Ectodermal cell (in vitro differentiated cells): ENCODE measurements at regions not wholly inside any gene's neighbourhood (a gene's known extent, or its start where the extent isn't known, plus 50 kb on each side); places are given as distances from the start of the nearest gene placed in this dataset.

Experiments used
- H3K27ac ChIP-seq: 2 replicates; pipeline ENCODE4 v1.7.0; 2013; ENCODE audit warnings: mild to moderate bottlenecking, low read depth, low read length; ENCODE audit not compliant: insufficient read depth, poor library complexity, severe bottlenecking
- H3K27me3 ChIP-seq: 2 replicates; pipeline ENCODE4 v1.7.0; 2013; ENCODE audit warnings: mild to moderate bottlenecking, low read length; ENCODE audit not compliant: insufficient read depth, control insufficient read depth, poor library complexity, severe bottlenecking
- H3K36me3 ChIP-seq: one replicate; pipeline ENCODE4 v1.7.0; 2013; ENCODE audit warnings: low read length; ENCODE audit not compliant: control insufficient read depth, insufficient read depth
- H3K4me1 ChIP-seq: one replicate; pipeline ENCODE4 v1.7.0; 2013; ENCODE audit warnings: low read length; ENCODE audit not compliant: control insufficient read depth, insufficient read depth
- H3K4me3 ChIP-seq: 2 replicates; pipeline ENCODE4 v1.7.0; 2013; ENCODE audit warnings: low read depth, low read length, control low read depth; ENCODE audit not compliant: insufficient read depth
- H3K9me3 ChIP-seq: 2 replicates; pipeline ENCODE4 v1.7.0; 2013; ENCODE audit warnings: mild to moderate bottlenecking, low read length, moderate library complexity; ENCODE audit not compliant: control insufficient read depth
- WGBS, 2 experiments: methylation state at CpG; one replicate each; pipeline ENCODE4 v1.1.7; 2013; ENCODE audit warnings: missing lambda C conversion rate in 2 of 2; 5-methylcytosine and 5-hydroxymethylcytosine counted together

DNA sequence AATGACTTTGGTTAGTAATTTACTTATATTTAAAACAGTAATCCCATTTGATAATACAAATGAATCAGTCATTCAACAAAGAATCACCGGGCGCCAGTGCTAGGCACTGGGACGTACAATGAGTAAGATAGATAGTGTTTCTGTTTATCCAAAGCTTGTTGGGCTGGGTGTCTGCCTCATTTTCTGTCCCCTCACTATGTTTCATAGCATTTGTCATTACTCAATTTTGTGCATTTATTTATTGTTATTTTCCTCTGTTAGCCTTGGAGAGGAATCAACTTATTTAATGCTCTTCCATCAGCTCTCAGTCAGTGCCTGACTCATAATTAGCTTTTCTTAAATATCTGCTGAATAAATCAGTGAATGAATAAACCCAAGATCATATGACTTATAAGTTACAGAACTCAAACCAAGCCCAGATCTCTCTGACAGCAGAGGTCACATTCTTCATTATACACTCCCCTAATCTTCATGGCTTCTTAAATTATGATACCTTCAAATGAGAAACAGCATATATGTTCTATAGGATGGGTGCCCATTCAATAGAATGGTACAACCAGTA is 86.2 kb downstream of the TSPAN8 start:
- no peak overlapping the region for H3K27ac ChIP-seq
- 47 to 100% methylated on average over 1 to 3 of the region's 3 CpGs for WGBS, 2 experiments
- H3K4me1 ChIP-seq = no peaks in the 10 kb centered on the region
- no peaks in the 10 kb centered on the region for H3K9me3 ChIP-seq
- no peaks in the 10 kb centered on the region for H3K27me3 ChIP-seq
- no peak overlapping the region for H3K4me3 ChIP-seq
- no peaks in the 10 kb centered on the region for H3K36me3 ChIP-seq

DNA sequence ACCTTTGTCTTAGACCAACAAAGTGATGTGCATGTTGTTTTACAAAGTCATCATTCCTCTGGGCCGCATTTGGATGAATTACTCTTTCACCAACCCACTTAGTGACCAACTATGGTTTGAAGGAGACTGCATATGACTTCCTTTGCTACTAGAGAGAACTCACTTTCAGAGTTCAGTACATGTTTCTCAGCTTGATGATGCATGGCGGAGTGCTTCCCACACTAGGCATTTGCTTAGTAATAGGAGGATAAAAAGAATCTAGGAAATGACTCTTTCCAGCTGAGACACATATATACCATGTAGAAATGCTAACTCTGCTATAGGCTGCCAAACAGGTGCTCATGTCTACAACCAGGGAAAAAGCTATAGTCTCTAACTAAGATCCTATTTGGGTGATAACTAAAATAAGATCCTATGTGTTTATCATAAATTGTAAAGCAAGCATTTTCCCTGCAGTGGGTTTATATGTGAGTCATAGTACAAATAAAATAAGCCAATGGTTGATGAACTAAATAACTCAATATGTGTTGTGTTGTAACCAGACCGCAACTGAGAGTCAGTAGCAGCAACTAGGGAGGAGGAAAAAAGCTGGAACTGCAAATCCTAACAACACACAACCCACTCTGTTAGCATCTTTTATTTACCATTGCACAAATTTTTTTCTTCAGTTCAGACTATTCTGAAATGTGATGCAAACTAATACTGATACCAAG is 87.2 kb downstream of the TSPAN8 start:
- Histone ChIP-seq H3K4me3 (no peak overlapping the region), H3K36me3 (no peaks in the 10 kb centered on the region), H3K27me3 (no peaks in the 10 kb centered on the region), H3K4me1 (no peaks in the 10 kb centered on the region), H3K27ac (no peak overlapping the region), H3K9me3 (no peaks in the 10 kb centered on the region)
- 91 to 97% methylated on average over 3 of the region's 3 CpGs for WGBS, 2 experiments

DNA sequence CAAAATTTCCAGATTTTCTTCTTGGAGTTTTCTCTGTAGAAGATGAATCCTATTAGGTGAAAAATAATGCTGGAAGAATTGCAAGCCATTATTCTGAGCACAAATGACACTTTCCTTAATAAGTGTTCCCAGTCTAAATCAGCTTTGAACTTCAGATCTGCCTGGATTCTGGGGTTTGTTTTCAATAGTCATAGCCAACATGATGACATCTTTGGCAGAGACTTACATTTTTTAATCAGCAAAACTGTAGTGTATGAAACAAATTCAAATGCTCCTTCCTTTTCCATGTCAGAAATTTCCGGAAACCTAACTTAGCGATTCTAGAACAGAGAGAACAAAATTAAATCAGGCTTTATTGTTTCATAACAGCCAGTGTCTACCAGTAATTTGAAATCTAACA is 88.5 kb downstream of the TSPAN8 start:
- no peak overlapping the region for H3K4me3 ChIP-seq
- no peaks in the 10 kb centered on the region for H3K9me3 ChIP-seq
- H3K4me1 ChIP-seq = no peaks in the 10 kb centered on the region
- H3K27ac ChIP-seq = no peak overlapping the region
- no peaks in the 10 kb centered on the region for H3K27me3 ChIP-seq
- 95 to 96% methylated on average over 2 of the region's 2 CpGs for WGBS, 2 experiments
- H3K36me3 ChIP-seq = no peaks in the 10 kb centered on the region

DNA sequence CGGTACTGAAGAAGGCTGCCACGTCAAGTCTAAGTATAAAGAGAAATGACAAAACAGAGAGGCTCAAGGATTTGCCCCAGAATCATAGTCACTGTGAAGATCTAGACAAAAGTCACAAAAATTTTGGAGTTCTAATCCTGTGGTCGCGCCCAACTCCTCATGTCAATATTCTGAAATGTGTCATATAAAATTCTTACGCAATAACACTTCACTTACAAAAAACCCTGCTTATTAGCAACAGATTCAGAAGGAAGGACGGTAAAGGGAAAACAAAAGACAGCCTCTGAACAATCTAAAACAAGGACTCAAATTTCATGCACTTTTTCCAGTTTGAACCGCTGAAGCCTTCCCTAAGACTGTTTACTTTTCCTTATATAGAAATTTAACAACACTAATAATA is 94.7 kb downstream of the TSPAN8 start:
- Histone ChIP-seq H3K27me3 (no peaks in the 10 kb centered on the region), H3K36me3 (no peaks in the 10 kb centered on the region), H3K4me3 (no peak overlapping the region), H3K9me3 (no peaks in the 10 kb centered on the region), H3K27ac (no peak overlapping the region), H3K4me1 (no peaks in the 10 kb centered on the region)
- 73 to 78% methylated on average over 6 to 7 of the region's 7 CpGs for WGBS, 2 experiments

DNA sequence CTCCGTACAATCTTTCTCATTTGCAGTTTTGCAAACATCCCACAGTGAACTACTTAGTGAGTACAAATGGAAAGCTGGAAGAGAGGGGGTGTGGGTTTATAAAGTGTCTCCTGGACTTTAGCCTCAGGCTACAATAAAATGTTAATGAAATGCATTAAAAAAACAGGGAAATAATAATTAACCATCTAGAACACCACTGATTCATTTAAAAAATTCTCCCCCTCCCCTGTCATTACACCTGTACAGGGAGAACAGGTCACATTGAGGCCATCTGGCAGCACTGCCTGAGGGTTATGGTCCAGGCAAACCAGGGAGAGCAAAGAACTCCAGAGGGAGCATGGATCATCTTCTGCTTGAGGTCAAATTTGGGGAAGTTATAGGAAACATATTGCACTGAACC is 96.3 kb downstream of the TSPAN8 start:
- H3K4me3 ChIP-seq = no peak overlapping the region
- H3K36me3 ChIP-seq = no peaks in the 10 kb centered on the region
- no CpG with 5 or more reads among the region's 1 CpG for WGBS, 2 experiments
- H3K27me3 ChIP-seq = no peaks in the 10 kb centered on the region
- H3K9me3 ChIP-seq = no peaks in the 10 kb centered on the region
- no peaks in the 10 kb centered on the region for H3K4me1 ChIP-seq
- no peak overlapping the region for H3K27ac ChIP-seq

DNA sequence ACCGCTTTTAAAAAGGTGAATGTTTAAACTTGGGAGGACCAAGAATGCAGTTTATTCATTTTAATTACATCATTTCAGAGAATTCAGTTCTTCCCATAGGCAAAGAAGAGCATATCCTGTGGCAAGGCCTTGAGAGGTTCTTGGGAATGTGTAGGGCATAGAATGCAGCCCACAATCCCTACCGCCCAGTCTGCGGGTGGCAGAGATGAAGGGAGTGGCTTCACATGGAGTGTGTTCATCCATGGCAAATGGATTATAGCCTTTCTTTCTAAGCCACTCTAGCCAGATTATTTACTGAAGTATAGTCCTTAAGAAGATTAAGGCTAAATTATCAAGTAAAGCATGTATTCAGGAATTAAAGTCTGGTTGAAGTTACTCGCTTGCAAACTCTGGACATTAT is 97.4 kb downstream of the TSPAN8 start:
- Histone ChIP-seq H3K4me3 (no peak overlapping the region), H3K9me3 (no peaks in the 10 kb centered on the region), H3K36me3 (no peaks in the 10 kb centered on the region), H3K27ac (no peak overlapping the region), H3K4me1 (no peaks in the 10 kb centered on the region), H3K27me3 (no peaks in the 10 kb centered on the region)
- 84 to 89% methylated on average over 1 to 4 of the region's 4 CpGs for WGBS, 2 experiments

DNA sequence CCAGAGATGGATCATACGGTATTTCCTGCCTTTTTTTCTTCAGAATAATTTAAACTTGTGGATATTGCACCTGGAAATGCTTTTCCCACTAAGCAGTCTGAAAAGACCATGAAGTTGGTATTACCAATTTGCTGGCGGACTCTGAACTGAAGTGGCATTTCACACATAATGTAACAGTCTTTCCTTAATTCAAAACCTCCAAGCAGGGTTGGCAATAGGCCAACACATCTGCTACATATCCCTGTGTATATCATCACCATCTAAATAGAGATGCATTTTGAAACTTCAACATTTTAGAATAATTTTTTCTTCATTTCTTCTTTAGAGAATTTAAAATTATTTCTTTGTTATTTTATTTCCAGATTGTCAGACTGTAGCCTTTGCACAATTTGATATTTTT is 100.5 kb downstream of the TSPAN8 start:
- no peaks in the 10 kb centered on the region for H3K36me3 ChIP-seq
- H3K4me1 ChIP-seq = no peaks in the 10 kb centered on the region
- WGBS, 2 experiments = 92 to 94% methylated on average over 2 of the region's 2 CpGs
- H3K27ac ChIP-seq = no peak overlapping the region
- H3K27me3 ChIP-seq = no peaks in the 10 kb centered on the region
- no peaks in the 10 kb centered on the region for H3K9me3 ChIP-seq
- H3K4me3 ChIP-seq = no peak overlapping the region

DNA sequence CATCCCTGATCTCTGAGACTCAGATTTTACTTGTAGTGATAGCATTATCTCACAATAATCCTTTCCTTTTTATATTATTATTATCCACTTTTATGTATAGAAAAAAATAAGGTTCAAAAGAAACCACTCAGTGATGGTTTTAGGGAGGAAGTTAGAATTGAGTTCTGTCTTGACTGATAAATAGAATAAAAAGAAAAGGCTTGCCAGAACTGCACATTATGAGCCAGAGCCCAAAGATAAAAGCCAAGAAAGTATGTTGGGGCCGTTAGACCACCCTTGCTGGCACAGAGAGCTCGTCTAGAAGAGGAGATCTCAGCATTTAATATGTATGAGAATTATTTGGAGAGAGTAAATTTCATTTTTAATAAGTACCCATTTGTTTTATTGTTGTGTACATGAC is 103.2 kb downstream of the TSPAN8 start:
- H3K4me1 ChIP-seq = no peaks in the 10 kb centered on the region
- no peak overlapping the region for H3K4me3 ChIP-seq
- WGBS, 2 experiments = 85 to 95% methylated on average over 2 of the region's 2 CpGs
- no peaks in the 10 kb centered on the region for H3K27me3 ChIP-seq
- no peaks in the 10 kb centered on the region for H3K9me3 ChIP-seq
- no peaks in the 10 kb centered on the region for H3K36me3 ChIP-seq
- H3K27ac ChIP-seq = no peak overlapping the region

DNA sequence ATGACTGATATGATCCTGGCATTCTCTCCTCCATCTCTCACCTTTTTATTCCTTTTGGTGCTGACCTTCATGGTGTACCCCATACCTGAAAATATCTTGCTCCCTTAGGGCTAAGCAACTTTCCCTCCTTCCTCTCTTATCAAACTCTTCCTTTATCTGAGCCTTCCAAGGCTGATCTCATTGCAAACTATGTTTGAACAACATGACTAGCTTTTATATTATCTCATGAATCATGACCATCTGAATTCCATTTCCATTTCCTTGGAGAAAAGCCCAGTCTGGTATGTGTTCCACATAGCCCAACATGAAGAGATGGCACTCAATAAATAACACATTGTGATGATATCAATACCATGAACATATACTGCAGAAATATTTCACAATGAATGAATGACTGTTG is 111.6 kb downstream of the TSPAN8 start:
- no peaks in the 10 kb centered on the region for H3K27me3 ChIP-seq

DNA sequence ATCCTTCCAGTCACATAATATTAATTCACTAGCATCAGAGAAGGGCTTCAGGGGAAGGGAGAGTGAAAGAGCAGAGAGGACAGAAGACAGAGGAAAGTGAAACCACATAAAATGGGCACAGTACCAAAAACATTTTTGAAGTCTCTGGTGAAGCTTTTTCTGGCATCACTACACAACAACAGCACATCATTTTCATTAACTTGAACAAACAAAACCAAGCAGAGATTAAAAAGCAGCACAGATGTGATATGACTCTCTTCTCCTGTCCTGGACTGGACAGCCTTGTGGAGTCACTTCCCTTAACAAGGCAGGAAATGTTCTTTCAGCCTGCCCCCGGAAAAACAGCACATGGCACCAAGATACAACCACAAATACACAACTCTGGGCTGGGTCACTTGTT is 112.0 kb downstream of the TSPAN8 start:
- Histone ChIP-seq H3K4me3 (no peak overlapping the region), H3K27ac (no peak overlapping the region), H3K27me3 (no peaks in the 10 kb centered on the region), H3K9me3 (no peaks in the 10 kb centered on the region), H3K36me3 (no peaks in the 10 kb centered on the region), H3K4me1 (peaks cover 5% of the 10 kb centered on the region)
- 92 to 96% methylated on average over 1 of the region's 1 CpG for WGBS, 2 experiments

More for the DNA sequence above, 111.6 kb downstream of the TSPAN8 start:
- Histone ChIP-seq H3K4me1 (peaks cover 5% of the 10 kb centered on the region), H3K9me3 (no peaks in the 10 kb centered on the region), H3K27ac (no peak overlapping the region), H3K36me3 (no peaks in the 10 kb centered on the region), H3K4me3 (no peak overlapping the region)
